ENCODE measurements at regions not wholly inside any gene's neighbourhood (a gene's known extent, or its start where the extent isn't known, plus 50 kb on each side); places are given as distances from the start of the nearest gene placed in this dataset.

DNA sequence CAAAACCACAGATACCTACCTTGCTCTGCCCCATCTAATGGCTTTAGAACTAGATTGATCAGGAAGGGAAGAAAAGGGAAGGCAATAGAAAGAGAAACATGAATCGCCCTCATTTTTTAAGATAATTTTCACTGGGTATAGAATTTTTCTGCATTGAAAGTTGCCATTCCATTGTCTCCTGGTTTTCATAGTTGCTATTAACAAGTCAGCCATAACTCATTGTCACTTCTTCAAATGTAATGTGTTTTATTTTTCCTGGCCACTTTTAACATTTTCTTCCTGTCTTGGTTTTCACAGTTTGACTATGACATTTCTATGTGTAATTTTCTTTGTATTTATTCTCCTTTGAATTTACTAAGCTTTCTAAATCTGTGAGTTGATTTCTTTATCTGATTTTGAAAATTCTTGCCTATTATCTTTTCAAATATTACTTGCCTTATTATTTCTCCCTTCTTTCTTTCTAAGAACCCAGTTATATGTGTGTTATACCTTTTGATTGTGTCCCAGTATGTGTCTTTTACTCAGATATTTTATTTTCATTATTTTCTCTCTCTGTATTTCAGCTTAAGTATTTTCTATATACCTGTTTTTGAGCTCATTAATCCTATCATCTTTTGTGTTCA lies 85.5 kb upstream of the GLI2 start:
- TF ChIP-seq, protein P1, sequence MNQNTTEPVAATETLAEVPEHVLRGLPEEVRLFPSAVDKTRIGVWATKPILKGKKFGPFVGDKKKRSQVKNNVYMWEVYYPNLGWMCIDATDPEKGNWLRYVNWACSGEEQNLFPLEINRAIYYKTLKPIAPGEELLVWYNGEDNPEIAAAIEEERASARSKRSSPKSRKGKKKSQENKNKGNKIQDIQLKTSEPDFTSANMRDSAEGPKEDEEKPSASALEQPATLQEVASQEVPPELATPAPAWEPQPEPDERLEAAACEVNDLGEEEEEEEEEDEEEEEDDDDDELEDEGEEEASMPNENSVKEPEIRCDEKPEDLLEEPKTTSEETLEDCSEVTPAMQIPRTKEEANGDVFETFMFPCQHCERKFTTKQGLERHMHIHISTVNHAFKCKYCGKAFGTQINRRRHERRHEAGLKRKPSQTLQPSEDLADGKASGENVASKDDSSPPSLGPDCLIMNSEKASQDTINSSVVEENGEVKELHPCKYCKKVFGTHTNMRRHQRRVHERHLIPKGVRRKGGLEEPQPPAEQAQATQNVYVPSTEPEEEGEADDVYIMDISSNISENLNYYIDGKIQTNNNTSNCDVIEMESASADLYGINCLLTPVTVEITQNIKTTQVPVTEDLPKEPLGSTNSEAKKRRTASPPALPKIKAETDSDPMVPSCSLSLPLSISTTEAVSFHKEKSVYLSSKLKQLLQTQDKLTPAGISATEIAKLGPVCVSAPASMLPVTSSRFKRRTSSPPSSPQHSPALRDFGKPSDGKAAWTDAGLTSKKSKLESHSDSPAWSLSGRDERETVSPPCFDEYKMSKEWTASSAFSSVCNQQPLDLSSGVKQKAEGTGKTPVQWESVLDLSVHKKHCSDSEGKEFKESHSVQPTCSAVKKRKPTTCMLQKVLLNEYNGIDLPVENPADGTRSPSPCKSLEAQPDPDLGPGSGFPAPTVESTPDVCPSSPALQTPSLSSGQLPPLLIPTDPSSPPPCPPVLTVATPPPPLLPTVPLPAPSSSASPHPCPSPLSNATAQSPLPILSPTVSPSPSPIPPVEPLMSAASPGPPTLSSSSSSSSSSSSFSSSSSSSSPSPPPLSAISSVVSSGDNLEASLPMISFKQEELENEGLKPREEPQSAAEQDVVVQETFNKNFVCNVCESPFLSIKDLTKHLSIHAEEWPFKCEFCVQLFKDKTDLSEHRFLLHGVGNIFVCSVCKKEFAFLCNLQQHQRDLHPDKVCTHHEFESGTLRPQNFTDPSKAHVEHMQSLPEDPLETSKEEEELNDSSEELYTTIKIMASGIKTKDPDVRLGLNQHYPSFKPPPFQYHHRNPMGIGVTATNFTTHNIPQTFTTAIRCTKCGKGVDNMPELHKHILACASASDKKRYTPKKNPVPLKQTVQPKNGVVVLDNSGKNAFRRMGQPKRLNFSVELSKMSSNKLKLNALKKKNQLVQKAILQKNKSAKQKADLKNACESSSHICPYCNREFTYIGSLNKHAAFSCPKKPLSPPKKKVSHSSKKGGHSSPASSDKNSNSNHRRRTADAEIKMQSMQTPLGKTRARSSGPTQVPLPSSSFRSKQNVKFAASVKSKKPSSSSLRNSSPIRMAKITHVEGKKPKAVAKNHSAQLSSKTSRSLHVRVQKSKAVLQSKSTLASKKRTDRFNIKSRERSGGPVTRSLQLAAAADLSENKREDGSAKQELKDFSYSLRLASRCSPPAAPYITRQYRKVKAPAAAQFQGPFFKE (tag by site-specific recombination; IDR thresholded peaks at IDR 0.05; ENCODE audit: borderline replicate concordance), result no peak
- TF ChIP-seq ZNF560 (tag by site-specific recombination; IDR thresholded peaks at IDR 0.05; ENCODE audit: borderline replicate concordance) (no peak), ZBTB8A (tag by site-specific recombination; IDR thresholded peaks at IDR 0.05) (no peak), YY1 (tag by site-specific recombination; IDR thresholded peaks at IDR 0.05) (no peak), ZNF521 (tag by site-specific recombination; IDR thresholded peaks at IDR 0.05) (no peak), ZNF140 (tag by site-specific recombination; IDR thresholded peaks at IDR 0.05) (no peak), PRDM10 (tag by site-specific recombination; IDR thresholded peaks at IDR 0.05) (no peak), ZFP37 (tag by site-specific recombination; IDR thresholded peaks at IDR 0.05) (no peak), ZNF785 (tag by site-specific recombination; IDR thresholded peaks at IDR 0.05) (no peak)
- TF ChIP-seq, protein P2, sequence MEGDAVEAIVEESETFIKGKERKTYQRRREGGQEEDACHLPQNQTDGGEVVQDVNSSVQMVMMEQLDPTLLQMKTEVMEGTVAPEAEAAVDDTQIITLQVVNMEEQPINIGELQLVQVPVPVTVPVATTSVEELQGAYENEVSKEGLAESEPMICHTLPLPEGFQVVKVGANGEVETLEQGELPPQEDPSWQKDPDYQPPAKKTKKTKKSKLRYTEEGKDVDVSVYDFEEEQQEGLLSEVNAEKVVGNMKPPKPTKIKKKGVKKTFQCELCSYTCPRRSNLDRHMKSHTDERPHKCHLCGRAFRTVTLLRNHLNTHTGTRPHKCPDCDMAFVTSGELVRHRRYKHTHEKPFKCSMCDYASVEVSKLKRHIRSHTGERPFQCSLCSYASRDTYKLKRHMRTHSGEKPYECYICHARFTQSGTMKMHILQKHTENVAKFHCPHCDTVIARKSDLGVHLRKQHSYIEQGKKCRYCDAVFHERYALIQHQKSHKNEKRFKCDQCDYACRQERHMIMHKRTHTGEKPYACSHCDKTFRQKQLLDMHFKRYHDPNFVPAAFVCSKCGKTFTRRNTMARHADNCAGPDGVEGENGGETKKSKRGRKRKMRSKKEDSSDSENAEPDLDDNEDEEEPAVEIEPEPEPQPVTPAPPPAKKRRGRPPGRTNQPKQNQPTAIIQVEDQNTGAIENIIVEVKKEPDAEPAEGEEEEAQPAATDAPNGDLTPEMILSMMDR (tag by site-specific recombination; IDR thresholded peaks at IDR 0.05), result no peak
